Upper lobe of left lung (tissue), 4 donors: ENCODE measurements at regions not wholly inside any gene's neighbourhood (a gene's known extent, or its start where the extent isn't known, plus 50 kb on each side); places are given as distances from the start of the nearest gene placed in this dataset.

Source experiments
- EP300 ChIP-seq, 4 donors: sonication (generic); formaldehyde crosslinking; IDR thresholded peaks; one replicate each; pipeline ENCODE4 v1.5.1; 2017; ENCODE audit warnings: antibody characterized with exemption in 4 of 4, control low read depth in 2 of 4
- POLR2A ChIP-seq, 4 donors: fragments of 450-650 bp; IDR thresholded peaks; one replicate each; pipeline ENCODE4 v1.5.1; 2016 to 2017; ENCODE audit warnings: antibody characterized with exemption in 4 of 4, mild to moderate bottlenecking in 2 of 4
- POLR2AphosphoS5 ChIP-seq, 2 donors: sonication (generic); formaldehyde crosslinking; IDR thresholded peaks; one replicate each; pipeline ENCODE4 v1.5.1; 2017; ENCODE audit warnings: antibody characterized with exemption in 2 of 2
- TF ChIP-seq, protein P1 (sequence below), 6 experiments: fragments of 450-650 bp in 4 of 6; fragments of 200-600 bp in 2 of 6; sonication (generic) in 2 of 6; IDR thresholded peaks; one replicate each; pipeline ENCODE4 v1.5.1; 2016 to 2019; ENCODE audit warnings: antibody characterized with exemption in 6 of 6

DNA sequence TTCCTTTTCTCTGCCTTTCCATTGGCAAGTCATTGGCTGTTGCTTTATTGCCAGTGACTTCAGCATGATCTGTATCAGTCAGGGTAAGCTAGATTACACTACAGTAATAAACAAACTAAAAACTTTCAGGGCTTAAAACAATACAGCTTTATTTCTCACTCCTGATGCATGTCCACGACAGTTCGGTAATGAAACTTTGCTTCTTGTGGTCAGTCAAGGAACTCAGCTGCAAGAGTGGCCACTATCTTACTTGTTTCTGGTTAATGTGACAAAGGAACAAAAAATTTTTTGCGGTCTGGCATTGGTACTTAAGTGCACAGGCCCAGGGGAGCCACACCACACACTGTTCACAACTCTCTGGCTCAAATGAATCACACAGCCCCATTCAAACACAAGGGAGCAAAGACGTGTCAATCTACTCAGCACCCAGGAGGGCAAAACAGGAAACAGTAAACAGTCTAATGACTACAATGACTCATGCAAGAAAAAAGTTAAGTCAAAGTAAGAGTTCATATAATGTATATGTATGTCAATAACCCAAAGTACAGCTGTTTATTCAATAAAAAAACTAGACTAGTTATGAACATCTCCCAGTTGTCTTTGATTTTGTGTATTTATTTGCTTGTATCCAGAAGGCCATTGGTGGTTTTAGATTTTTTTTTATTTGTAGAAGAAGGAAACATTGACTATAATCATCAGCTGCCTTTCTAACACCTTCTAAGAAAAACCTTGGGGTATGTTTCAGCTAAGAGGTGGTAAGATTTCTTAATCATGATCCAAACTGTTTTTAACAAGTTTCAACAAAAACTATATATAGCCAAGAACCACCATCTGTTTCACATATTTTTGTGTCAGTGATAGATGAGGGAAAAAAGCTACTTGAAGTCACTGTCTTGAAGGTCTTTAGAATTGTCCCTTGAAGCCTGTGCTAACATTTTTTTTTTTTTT is 134.4 kb upstream of the FAM3C start:
- TF ChIP-seq, protein P1, sequence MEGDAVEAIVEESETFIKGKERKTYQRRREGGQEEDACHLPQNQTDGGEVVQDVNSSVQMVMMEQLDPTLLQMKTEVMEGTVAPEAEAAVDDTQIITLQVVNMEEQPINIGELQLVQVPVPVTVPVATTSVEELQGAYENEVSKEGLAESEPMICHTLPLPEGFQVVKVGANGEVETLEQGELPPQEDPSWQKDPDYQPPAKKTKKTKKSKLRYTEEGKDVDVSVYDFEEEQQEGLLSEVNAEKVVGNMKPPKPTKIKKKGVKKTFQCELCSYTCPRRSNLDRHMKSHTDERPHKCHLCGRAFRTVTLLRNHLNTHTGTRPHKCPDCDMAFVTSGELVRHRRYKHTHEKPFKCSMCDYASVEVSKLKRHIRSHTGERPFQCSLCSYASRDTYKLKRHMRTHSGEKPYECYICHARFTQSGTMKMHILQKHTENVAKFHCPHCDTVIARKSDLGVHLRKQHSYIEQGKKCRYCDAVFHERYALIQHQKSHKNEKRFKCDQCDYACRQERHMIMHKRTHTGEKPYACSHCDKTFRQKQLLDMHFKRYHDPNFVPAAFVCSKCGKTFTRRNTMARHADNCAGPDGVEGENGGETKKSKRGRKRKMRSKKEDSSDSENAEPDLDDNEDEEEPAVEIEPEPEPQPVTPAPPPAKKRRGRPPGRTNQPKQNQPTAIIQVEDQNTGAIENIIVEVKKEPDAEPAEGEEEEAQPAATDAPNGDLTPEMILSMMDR (IDR thresholded peaks at IDR 0.05), result no peak
- TF ChIP-seq POLR2A (IDR thresholded peaks at IDR 0.05) (no peak), POLR2AphosphoS5 (IDR thresholded peaks at IDR 0.05) (no peak), EP300 (IDR thresholded peaks at IDR 0.05) (no peak)
